Right kidney (tissue), 1 donor: ENCODE measurements at regions not wholly inside any gene's neighbourhood (a gene's known extent, or its start where the extent isn't known, plus 50 kb on each side); places are given as distances from the start of the nearest gene placed in this dataset.
"Not testable (repeated sequence)": the region's sequence is repeated elsewhere in the genome, so short reads cannot be mapped to it uniquely, and the experiment has no call there.

Source experiments
- DNase-seq: peaks from one replicate; pipeline ENCODE4 v3.0.0-alpha.2; 2016

DNA sequence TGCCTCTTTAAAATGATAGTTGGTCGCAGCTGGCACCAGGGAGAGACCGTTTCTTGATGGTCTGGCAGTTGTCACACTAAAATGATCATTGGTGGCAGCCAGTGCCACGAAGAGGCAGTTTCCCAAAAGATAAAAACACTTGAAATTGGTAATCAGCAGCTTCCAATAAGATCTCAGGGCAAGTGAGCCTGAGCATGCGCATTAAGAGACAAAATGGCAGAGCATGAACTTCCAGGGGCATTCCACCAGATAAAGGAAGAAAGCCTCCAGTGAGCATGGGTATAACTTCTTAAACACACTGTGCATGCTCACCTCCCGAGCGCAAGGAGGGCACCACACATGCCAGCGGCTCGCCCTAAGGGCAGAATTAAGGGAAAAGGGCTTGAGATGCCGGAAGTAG is 1594.2 kb upstream of the CDH9 start:
- DNase-seq: no peak

- DNase-seq: no peak
Observed at GRCh38 chr5:28603869-28604268, 1565.5 kb upstream of the CDH9 start.

DNA sequence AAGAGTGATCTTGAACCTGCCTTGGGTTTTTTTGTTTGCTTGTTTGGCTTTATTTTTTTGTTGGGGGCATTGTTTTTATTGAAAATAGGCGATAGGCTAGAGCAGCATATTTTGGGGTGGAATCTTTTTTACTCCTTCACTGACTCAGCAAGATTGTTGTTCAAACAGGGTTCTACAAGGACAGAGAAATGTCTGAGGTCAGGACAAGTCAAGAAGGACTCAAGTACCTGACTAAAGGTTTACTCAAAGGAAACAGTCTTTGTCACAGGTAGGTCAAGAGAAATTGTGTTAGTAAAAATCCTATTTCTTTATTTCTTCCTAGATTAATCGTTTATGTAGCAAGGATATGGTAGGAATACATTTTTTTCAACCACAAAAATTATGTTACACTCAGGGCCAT is 1564.0 kb upstream of the CDH9 start:
- DNase-seq: no peak

DNA sequence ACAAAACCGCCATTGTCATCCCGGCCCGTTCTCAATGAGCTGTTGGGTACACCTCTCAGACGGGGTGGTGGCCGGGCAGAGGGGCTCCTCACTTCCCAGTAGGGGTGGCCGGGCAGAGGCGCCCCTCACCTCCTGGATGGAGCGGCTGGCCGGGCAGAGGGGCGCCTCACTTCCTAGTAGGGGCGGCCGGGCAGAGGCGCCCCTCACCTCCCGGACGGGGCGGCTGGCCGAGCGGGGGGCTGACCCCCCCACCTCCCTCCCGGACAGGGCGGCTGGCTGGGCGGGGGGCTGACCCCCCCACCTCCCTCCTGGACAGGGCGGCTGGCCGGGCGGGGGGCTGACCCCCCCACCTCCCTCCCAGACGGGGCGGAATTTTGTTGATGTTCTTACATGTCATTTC is 1558.3 kb upstream of the CDH9 start:
- not testable (repeated sequence) for DNase-seq

DNA sequence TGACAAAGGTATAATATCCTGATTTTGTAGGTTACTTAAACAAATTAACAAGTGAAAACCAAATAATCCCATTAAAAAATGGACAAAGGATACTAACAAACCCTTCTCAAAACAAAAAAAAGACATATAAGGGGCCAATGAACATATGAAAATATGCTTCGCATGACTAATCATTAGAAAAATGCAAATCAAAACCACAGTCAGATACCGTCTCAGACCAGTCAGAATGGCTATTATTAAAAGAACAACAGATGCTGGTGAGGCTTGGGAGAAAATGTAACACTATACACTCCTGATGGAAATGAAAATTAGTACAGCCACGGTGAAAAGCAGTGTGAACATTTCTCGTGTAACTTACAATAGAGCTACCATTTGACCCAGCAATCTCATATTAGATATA is 1542.2 kb upstream of the CDH9 start:
- no peak for DNase-seq

DNA sequence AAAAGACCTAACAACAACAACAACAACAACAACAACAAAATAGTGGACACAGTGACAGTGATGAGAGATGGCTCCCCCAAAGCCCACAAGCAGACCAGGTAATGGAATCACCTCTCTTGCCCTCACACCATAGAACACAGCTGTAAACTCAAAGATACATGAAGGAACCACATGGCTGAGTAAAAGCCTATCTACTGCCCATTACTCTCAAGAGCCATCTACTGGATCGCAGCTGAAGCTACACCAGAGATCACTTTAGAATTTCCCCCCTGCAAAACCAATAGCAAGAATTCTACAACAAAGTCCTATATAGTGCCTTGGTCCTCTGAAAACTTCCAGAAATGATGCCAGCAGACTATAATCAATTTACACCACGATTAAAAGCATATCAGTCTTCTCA is 1537.6 kb upstream of the CDH9 start:
- no peak for DNase-seq

DNA sequence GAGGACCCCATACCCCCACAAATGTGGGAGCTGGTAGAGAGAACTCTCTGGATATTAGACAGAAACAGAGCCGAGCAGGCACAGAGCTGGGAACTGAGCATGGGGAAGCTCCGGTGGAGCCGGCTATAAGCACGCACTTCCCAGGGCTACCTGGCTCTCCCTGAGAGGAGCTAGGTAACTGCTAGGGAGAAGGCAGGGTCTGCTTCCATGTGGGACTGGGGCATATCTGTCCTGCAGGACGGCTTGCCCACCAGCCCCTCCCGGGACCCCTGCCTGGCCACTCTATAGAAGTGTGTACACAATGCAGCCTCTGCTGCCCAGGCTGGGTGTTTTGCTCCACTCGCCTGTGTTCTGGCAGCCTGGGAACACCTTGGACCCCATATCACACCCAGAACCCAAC is 1537.0 kb upstream of the CDH9 start:
- no peak for DNase-seq

- DNase-seq: no peak
Observed at GRCh38 chr5:28574606-28575005, 1536.2 kb upstream of the CDH9 start.

DNA sequence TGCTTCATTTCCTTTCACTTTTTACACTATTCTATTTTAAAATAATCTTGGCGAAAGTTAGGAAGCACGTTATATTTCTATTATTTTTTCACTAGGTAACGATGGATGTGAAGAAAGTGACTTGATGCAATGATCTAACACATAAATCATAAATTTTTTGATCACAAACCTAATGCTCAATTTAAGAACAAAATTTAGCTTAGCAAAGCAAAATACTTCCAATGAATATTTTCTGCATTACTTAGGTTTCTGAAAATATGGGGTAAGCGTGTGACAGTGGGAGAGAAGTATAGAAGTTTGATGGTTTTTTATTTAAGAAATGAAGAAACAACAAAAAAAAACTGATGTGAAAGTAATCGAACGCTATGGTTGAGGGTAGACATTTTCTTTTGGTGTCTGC is 1528.7 kb upstream of the CDH9 start:
- DNase-seq: no peak

GRCh38 chr5:28561522-28561921 is 1523.1 kb upstream of the CDH9 start:
- DNase-seq: no peak

GRCh38 chr5:28558196-28558595 is 1519.8 kb upstream of the CDH9 start:
- DNase-seq: no peak

- DNase-seq: no peak
Observed at GRCh38 chr5:28557114-28557513, 1518.7 kb upstream of the CDH9 start.

DNA sequence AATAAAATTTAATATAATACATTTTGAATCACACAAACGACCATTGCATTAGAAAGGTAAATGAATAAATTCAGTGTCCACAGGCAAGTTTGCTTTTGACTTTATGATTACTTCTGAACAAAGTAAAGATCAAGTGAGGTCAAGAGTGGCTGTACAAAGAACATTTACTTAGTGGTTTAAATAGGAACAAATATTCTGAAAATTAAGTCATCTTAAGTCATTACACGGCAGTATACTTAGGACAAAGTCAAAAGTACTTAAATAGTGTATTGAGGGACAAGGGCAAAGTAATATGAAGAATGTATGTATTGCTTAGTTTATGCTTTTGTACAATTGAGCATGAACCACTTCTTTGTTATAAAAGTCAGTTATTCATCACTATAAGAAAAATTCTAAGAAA is 1511.2 kb upstream of the CDH9 start:
- no peak for DNase-seq

DNA sequence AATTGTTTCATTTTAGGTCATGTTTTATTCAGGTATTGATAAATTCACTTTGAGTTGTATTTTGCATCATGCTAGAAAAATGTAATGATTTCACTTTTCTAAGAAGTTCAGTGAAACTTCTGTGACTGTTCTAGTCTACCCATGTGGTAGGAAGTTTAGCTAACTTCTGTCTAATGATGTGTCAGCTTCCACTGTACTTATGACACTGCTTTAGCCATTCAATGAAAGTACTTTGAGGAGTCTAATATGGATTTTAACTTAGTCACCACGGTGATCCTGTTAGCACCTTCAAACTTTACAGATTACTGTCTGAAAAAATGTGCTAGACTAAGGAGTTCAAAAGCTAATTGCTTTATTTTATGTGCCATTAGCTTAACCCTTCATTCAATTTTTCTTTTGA is 1510.5 kb upstream of the CDH9 start:
- no peak for DNase-seq

DNA sequence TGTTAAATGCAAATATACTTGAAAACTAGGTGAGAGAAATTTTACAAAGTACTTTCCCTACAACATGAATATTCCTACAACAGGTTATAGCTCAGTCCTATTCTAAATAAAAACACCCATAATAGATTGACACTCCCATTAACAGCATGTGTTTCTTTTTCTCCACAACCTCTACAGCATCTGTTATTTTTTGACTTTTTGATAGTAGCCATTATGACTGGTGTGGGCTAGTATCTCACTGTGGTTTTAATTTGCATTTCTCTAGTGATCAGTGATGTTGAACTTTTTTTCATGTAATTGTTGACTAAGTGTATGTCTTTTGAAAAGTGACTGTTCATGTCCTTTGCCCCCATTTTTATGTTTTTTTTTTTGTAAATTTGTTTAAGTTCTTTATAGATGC is 1506.1 kb upstream of the CDH9 start:
- no peak for DNase-seq

GRCh38 chr5:28543473-28544098 is 1505.2 kb upstream of the CDH9 start:
- DNase-seq: no peak

DNA sequence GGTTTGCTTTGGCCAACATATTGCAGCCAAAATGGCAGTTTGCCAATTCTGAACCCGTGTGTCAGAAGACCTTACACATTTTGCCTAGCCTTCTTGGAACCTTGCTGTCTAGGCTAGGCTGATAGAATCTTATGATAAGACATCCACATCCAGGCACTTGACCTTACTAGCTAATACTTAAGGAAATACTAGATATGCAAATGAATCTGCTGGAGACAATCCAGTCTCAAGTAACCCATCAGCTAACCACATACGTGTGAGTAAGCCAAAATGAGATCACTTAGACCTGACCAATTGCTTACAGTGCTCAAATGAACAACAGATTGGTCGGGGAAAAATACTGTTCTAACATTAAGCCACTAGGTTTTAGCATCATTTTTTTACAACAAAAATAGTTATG is 1504.6 kb upstream of the CDH9 start:
- DNase-seq: no peak

DNA sequence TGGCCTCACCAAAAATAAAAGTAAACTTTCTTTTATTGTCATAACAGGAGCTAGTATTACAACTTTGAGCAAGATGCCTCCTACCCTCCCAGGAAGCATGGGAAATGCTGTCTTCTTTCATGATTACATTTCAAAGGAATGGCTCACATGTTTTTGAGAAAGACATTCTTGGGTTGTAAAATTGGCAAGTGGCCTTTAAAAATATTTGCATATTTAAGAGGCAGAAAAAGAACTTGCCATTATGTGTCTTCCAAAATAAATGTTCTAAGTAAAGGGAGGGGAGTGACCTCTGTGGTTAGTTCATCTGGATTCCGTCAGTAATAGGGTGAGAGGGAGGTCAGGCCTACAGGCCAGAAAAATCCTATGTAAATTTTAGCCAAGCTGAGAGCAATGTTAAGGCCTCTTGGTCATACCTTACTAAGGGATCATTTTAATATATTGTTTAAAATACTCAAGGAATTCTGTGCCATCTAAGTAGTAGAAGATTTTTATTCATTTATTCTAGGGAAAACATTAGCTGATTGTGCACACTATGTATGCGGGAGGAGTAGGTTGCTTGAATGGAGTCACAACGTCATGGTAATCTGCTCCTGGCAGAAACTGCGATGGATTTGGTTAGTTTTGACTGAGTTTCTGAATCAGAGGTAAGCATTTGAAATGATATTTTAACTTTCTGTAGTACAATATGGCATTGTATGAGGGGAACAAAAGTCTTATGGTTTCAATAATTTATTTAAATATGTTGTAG is 1485.7 kb upstream of the CDH9 start:
- peak; percentile 29 for DNase-seq

DNA sequence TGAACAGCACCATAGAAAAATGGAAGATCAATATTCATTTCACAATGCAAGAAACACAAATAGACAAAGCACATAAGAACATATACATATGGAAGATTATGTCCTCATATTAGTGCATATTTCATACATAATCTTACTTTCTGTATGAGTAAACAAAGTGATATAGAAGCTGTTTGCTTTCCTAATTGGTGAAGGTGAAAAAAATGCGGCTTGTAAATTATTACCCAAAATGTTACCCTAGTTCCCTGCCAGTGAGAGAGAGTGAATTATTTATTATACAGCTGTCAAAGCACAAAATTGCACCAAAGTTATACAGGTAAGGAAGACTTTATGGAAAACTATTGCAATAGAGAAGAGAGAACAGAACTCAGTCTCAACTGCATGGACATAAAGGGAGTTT is 1485.0 kb upstream of the CDH9 start:
- no peak for DNase-seq

- no peak for DNase-seq
Observed at GRCh38 chr5:28517691-28518090, 1479.3 kb upstream of the CDH9 start.

GRCh38 chr5:28516722-28517121 is 1478.3 kb upstream of the CDH9 start:
- no peak for DNase-seq

GRCh38 chr5:28512648-28513047 is 1474.3 kb upstream of the CDH9 start:
- no peak for DNase-seq

- DNase-seq: no peak
Observed at GRCh38 chr5:28505121-28505520, 1466.7 kb upstream of the CDH9 start.

- DNase-seq: no peak
Observed at GRCh38 chr5:28500511-28500910, 1462.1 kb upstream of the CDH9 start.
